H1 (cell line): ENCODE measurements at regions not wholly inside any gene's neighbourhood (a gene's known extent, or its start where the extent isn't known, plus 50 kb on each side); places are given as distances from the start of the nearest gene placed in this dataset.

ENCODE experiments used
- CTCF ChIA-PET: fragments of 300-600 bp; sonication (Branson Sonifier 250); formaldehyde crosslinking; loops from one replicate; lab custom pipeline; 2021; ENCODE audit not compliant: partially characterized antibody; lab: Charles Lee
- POLR2A ChIA-PET: fragments of 300-600 bp; sonication (Branson Sonifier 250); formaldehyde crosslinking; loops from one replicate; lab custom pipeline; 2021; ENCODE audit warnings: inconsistent platforms; ENCODE audit not compliant: partially characterized antibody; lab: Charles Lee
- DNase-seq, 2 experiments: peaks; one replicate each; pipeline versions ENCODE4 v3.0.0 to v3.0.0-alpha.2; 2010 to 2022; ENCODE audit warnings: low spot score in 2 of 2, low read depth in 1 of 2, mixed read lengths in 1 of 2
- FAIRE-seq: peaks from 2 replicates; lab custom pipeline; 2011; peaks lifted over from hg19 to GRCh38; lab: Jason Lieb, UNC
- H2AFZ ChIP-seq: 2 replicates; pipeline ENCODE4 v1.8.1; 2012; ENCODE audit warnings: low read length, inconsistent platforms
- H2AK5ac ChIP-seq: 2 replicates; pipeline ENCODE4 v1.6.1; 2013; ENCODE audit warnings: low read depth, low read length
- H2BK120ac ChIP-seq: replicated peaks from 2 replicates; pipeline ENCODE3; 2013; ENCODE audit warnings: low read depth, low read length, inconsistent platforms
- H2BK12ac ChIP-seq: 2 replicates; pipeline ENCODE4 v1.6.1; 2013; ENCODE audit warnings: low read depth, low read length
- H2BK15ac ChIP-seq: 2 replicates; pipeline ENCODE4 v1.6.1; 2013; ENCODE audit warnings: low read length
- H2BK20ac ChIP-seq: 2 replicates; pipeline ENCODE4 v1.6.1; 2013; ENCODE audit warnings: low read length
- H2BK5ac ChIP-seq: 2 replicates; pipeline ENCODE4 v1.6.1; 2013; ENCODE audit warnings: low read depth, low read length
- H3K14ac ChIP-seq: 2 replicates; pipeline ENCODE4 v1.6.1; 2013; ENCODE audit warnings: inconsistent platforms; ENCODE audit not compliant: insufficient read length
- H3K18ac ChIP-seq: 2 replicates; pipeline ENCODE4 v1.6.1; 2013; ENCODE audit warnings: low read length; ENCODE audit errors: extremely low read depth
- H3K23ac ChIP-seq: 2 replicates; pipeline ENCODE4 v1.6.1; 2013; ENCODE audit warnings: inconsistent platforms; ENCODE audit not compliant: insufficient read length
- H3K23me2 ChIP-seq: 2 replicates; pipeline ENCODE4 v1.6.1; 2013; ENCODE audit warnings: low read depth, low read length
- H3K27ac ChIP-seq: 2 replicates; pipeline ENCODE4 v1.6.1; 2011; ENCODE audit warnings: low read depth, low read length, inconsistent platforms
- H3K27me3 ChIP-seq, 4 experiments: replicated peaks in 1 of 4; 1 replicate in 1 of 4; 2 replicates in 3 of 4; pipeline versions ENCODE4 v1.6.1 to v1.8.1; 2011 to 2013; ENCODE audit warnings: low read length in 3 of 4, mild to moderate bottlenecking in 3 of 4, inconsistent platforms in 2 of 4, mixed read lengths in 2 of 4, moderate library complexity in 1 of 4; ENCODE audit not compliant: control insufficient read depth in 3 of 4, insufficient read depth in 3 of 4; ENCODE audit errors: extremely low read depth in 1 of 4
- H3K36me3 ChIP-seq, 4 experiments: 2 replicates each; pipeline versions ENCODE4 v1.6.1 to v1.8.1; 2011 to 2013; ENCODE audit warnings: mild to moderate bottlenecking in 4 of 4, low read length in 3 of 4, moderate library complexity in 2 of 4, control low read depth in 1 of 4, inconsistent platforms in 1 of 4; ENCODE audit not compliant: insufficient read depth in 4 of 4, control insufficient read depth in 2 of 4
- H3K4ac ChIP-seq: replicated peaks from 2 replicates; pipeline ENCODE3; 2013; ENCODE audit warnings: low read length, low read depth, mixed read lengths, inconsistent platforms; ENCODE audit not compliant: insufficient read length
- H3K4me1 ChIP-seq, 4 experiments: replicated peaks in 1 of 4; 1 replicate in 1 of 4; 2 replicates in 3 of 4; pipeline versions ENCODE4 v1.6.1 to v1.8.1; 2011 to 2013; ENCODE audit warnings: low read length in 3 of 4, inconsistent platforms in 2 of 4, mixed read lengths in 1 of 4; ENCODE audit not compliant: insufficient read depth in 4 of 4, control insufficient read depth in 3 of 4
- H3K4me2 ChIP-seq, 2 experiments: 2 replicates each; pipeline versions ENCODE4 v1.6.1 to v1.8.1; 2011 to 2013; ENCODE audit warnings: low read depth in 2 of 2, low read length in 2 of 2, control low read depth in 1 of 2, inconsistent platforms in 1 of 2, mild to moderate bottlenecking in 1 of 2; ENCODE audit not compliant: insufficient read depth in 1 of 2
- H3K4me3 ChIP-seq, 4 experiments: fragments of 200-600, 300-600 bp in 1 of 4; sonication (generic), shearing (Covaris generic), sonication (Bioruptor Twin) in 1 of 4; 2 replicates each; pipeline versions ENCODE4 v1.5.1 to v1.8.1; 2011 to 2016; ENCODE audit warnings: low read length in 4 of 4, low read depth in 3 of 4, control low read depth in 2 of 4, inconsistent platforms in 2 of 4, mild to moderate bottlenecking in 2 of 4, mixed read lengths in 1 of 4, moderate library complexity in 1 of 4; ENCODE audit not compliant: insufficient read depth in 2 of 4; ENCODE audit errors: extremely low read depth in 1 of 4
- H3K56ac ChIP-seq: replicated peaks from 2 replicates; pipeline ENCODE3; 2013; ENCODE audit warnings: low read depth, mild to moderate bottlenecking, mixed read lengths, low read length, inconsistent platforms; ENCODE audit not compliant: insufficient read length
- H3K79me1 ChIP-seq: 2 replicates; pipeline ENCODE4 v1.6.1; 2013; ENCODE audit warnings: low read depth, low read length, control low read depth
- H3K79me2 ChIP-seq, 2 experiments: 2 replicates each; pipeline versions ENCODE4 v1.6.1 to v1.8.1; 2012 to 2013; ENCODE audit warnings: low read length in 2 of 2, mild to moderate bottlenecking in 2 of 2, inconsistent platforms in 1 of 2; ENCODE audit not compliant: insufficient read depth in 2 of 2, control insufficient read depth in 1 of 2
- H3K9ac ChIP-seq, 4 experiments: replicated peaks in 1 of 4; 1 replicate in 1 of 4; 2 replicates in 3 of 4; pipeline versions ENCODE4 v1.6.1 to v1.8.1; 2011 to 2013; ENCODE audit warnings: low read depth in 3 of 4, low read length in 3 of 4, control low read depth in 2 of 4, mild to moderate bottlenecking in 2 of 4, moderate library complexity in 2 of 4, inconsistent platforms in 1 of 4; ENCODE audit errors: extremely low read depth in 1 of 4
- H3K9me3 ChIP-seq, 2 experiments: 2 replicates each; pipeline versions ENCODE4 v1.6.1 to v1.8.1; 2012 to 2013; ENCODE audit warnings: mild to moderate bottlenecking in 2 of 2, moderate library complexity in 2 of 2, control low read depth in 1 of 2, inconsistent platforms in 1 of 2, low read depth in 1 of 2, low read length in 1 of 2, mixed read lengths in 1 of 2; ENCODE audit not compliant: insufficient read depth in 2 of 2
- H4K20me1 ChIP-seq, 2 experiments: replicated peaks in 1 of 2; 2 replicates each; pipeline versions ENCODE3 to v1.8.1; 2011 to 2013; ENCODE audit warnings: inconsistent platforms in 2 of 2, low read length in 2 of 2, mild to moderate bottlenecking in 1 of 2; ENCODE audit not compliant: insufficient read depth in 2 of 2, control insufficient read depth in 1 of 2
- H4K5ac ChIP-seq: 2 replicates; pipeline ENCODE4 v1.6.1; 2013; ENCODE audit warnings: low read length, low read depth, mixed read lengths, inconsistent platforms; ENCODE audit not compliant: insufficient read length
- H4K8ac ChIP-seq: 2 replicates; pipeline ENCODE4 v1.8.0; 2013; ENCODE audit warnings: mild to moderate bottlenecking, moderate library complexity, low read length, inconsistent platforms; ENCODE audit not compliant: insufficient read depth; ENCODE audit errors: extremely low read depth
- H4K91ac ChIP-seq: replicated peaks from 2 replicates; pipeline ENCODE3; 2013; ENCODE audit warnings: low read length, mixed read lengths, inconsistent platforms; ENCODE audit not compliant: insufficient read length
- EP300 ChIP-seq, 2 experiments: IDR thresholded peaks; 1 replicate in 1 of 2; 2 replicates in 1 of 2; pipeline ENCODE4 v1.6.1; 2011 to 2012; ENCODE audit warnings: low read depth in 2 of 2, low read length in 2 of 2, mild to moderate bottlenecking in 2 of 2, borderline replicate concordance in 1 of 2, inconsistent platforms in 1 of 2, moderate library complexity in 1 of 2
- SUZ12 ChIP-seq: fragments of 200-600 bp; sonication (generic); IDR thresholded peaks from 2 replicates; pipeline ENCODE4 v1.6.1; 2012; ENCODE audit warnings: mild to moderate bottlenecking, inconsistent platforms, low read length, moderate library complexity, mixed read lengths

DNA sequence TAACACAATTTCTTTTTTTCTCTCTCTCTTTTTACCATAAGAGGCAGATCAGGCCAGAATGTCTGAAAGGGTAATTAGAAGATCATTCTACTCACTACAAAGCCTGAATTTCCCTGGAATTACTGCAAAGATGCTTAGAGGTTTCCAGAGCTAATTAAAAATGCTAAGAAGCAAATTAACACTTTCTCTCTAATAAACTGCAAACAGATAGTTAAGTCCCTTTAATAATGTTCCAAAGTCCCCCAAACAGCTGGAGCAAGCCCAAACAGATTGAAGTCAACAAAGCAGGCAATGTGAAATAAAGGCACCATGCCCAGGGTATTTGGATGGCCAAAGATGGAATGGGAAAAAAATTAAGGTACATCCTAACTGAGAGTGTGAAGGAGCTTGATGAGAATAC is 208.8 kb upstream of the LRFN5 start:
- no peak overlapping the region for H2AK5ac ChIP-seq
- no peak overlapping the region for H2BK120ac ChIP-seq
- TF ChIP-seq EP300 (IDR thresholded peaks at IDR 0.05; ENCODE audit: borderline replicate concordance in 1 of 2, low read depth in 2 of 2, low read length in 2 of 2): no peak
- no peak for TF ChIP-seq SUZ12
- H2BK20ac ChIP-seq: no peak overlapping the region
- no peak overlapping the region for H2BK5ac ChIP-seq
- H4K8ac ChIP-seq: no peak overlapping the region
- ChIA-PET POLR2A (interaction anchor here (0.8 kb wide), 1 partner anchor 10 kb away, joined by 4 read pairs; no protein-coding TSS in a partner anchor), CTCF (interaction anchor here (0.9 to 1.4 kb wide), 4 partner anchors 8 to 203 kb away, joined by 3 to 4 read pairs (median 4); no protein-coding TSS in a partner anchor)
- H3K27me3 ChIP-seq: no peaks in the 10 kb centered on the region
- no peaks in the 10 kb centered on the region for H3K79me1 ChIP-seq
- H3K4me1 ChIP-seq: peaks cover 0 to 3% (median 3%) of the 10 kb centered on the region in 4 experiments; a peak in 2 of 7 replicates
- FAIRE-seq (no peak), DNase-seq (no peak)
- H2AFZ ChIP-seq: no peak overlapping the region
- no peak overlapping the region for H2BK12ac ChIP-seq
- H4K5ac ChIP-seq: no peak overlapping the region
- no peak overlapping the region for H3K9ac ChIP-seq
- no peaks in the 10 kb centered on the region for H3K36me3 ChIP-seq
- H3K23ac ChIP-seq: no peak overlapping the region
- no peaks in the 10 kb centered on the region for H4K20me1 ChIP-seq
- no peaks in the 10 kb centered on the region for H3K23me2 ChIP-seq
- H4K91ac ChIP-seq: no peak overlapping the region
- H3K4ac ChIP-seq: no peak overlapping the region
- H3K56ac ChIP-seq: no peak overlapping the region
- H3K18ac ChIP-seq: no peak overlapping the region
- H3K4me3 ChIP-seq: no peak overlapping the region
- no peak overlapping the region for H2BK15ac ChIP-seq
- H3K79me2 ChIP-seq: no peaks in the 10 kb centered on the region
- H3K9me3 ChIP-seq: no peaks in the 10 kb centered on the region
- H3K14ac ChIP-seq: no peak overlapping the region
- no peak overlapping the region for H3K27ac ChIP-seq
- no peak overlapping the region for H3K4me2 ChIP-seq
